WI38 (cell line): ENCODE measurements at regions not wholly inside any gene's neighbourhood (a gene's known extent, or its start where the extent isn't known, plus 50 kb on each side); places are given as distances from the start of the nearest gene placed in this dataset.
"Not testable (repeated sequence)": the region's sequence is repeated elsewhere in the genome, so short reads cannot be mapped to it uniquely, and the experiment has no call there.

Source experiments
- H3K4me3 ChIP-seq: 2 replicates; pipeline ENCODE4 v1.5.1; 2011; ENCODE audit warnings: low read depth, mild to moderate bottlenecking, control low read depth, low read length
- CTCF ChIP-seq: IDR thresholded peaks from 2 replicates; pipeline ENCODE4 v1.5.1; 2012; ENCODE audit warnings: low read depth, mild to moderate bottlenecking, control low read depth, low read length

DNA sequence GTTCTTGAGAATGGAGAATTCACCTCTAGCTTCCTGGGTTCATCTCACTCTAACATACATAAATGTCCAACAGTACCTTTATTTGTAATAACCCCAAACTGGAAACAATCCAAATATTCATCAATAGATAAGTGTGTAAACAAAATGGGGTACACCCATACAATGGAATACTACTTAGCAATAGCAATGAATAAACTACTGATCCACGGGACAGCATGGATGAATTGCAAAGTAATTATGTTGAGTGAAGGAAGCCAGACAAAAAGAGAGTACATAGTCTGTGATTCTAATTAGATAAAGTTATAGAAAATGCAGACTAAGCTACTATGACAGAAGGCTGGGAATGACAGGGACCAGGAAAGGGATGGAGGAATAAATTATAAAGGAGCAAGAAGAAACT is 391.3 kb downstream of the CCSER2 start:
- no peak for TF ChIP-seq CTCF
- no peak overlapping the region for H3K4me3 ChIP-seq

DNA sequence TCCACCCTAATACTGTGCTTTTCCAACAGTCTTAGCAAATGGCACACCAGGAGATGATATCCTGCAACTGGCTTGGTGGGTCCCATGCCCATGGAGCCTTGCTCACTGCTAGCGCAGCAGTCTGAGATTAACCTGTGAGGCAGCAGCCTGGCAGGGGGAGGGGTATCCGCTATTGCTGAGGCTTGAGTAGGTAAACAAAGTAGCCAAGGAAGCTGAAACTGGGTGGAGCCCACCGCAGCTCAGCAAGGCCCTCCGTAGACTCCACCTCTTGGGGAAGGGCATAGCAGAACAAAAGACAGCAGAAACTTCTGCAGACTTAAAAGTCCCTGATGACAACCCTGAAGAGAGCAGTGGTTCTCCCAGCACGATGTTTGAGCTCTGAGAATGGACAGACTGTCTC is 399.0 kb downstream of the CCSER2 start:
- H3K4me3 ChIP-seq = no peak overlapping the region
- no peak for TF ChIP-seq CTCF

DNA sequence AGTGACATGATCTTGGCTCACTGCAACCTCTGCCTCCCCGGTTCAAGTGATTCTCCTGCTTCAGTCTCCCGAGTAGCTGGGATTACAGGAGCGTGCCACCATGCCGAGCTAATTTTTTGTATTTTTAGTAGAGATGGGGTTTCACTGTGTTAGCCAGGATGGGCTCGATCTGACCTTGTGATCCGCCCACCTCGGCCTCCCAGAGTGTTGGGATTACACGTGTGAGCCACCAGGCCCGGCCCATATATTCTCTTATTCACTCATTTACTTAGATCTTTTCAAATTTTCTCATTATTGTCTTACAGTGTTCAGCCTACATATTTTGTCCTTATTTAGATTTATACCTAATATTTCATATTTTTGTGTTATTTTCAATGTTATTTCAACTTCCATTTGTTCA is 410.7 kb downstream of the CCSER2 start:
- H3K4me3 ChIP-seq = not testable (repeated sequence)

- no peak for TF ChIP-seq CTCF
- no peak overlapping the region for H3K4me3 ChIP-seq
Observed at GRCh38 chr10:84739641-84740040, 411.3 kb downstream of the CCSER2 start.

DNA sequence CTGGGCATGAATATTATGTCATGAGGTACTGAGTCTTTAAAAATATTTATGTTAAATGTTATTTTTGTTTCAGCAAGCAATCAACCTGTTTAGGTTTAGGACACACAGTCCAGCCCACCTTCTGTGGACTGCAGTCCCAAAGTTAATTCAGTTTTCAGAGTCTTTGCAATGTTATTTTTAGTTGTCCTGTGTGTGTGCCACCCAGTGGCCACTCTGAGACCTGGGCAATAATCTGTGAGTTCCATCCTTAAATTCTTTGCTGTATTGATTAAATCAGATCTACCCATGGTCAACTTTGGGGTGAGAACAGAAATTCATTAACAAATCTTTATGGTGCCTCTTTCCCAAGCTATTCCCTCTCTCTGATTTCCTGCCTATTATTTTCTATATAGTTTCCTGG is 415.1 kb downstream of the CCSER2 start:
- TF ChIP-seq CTCF = no peak
- no peak overlapping the region for H3K4me3 ChIP-seq

DNA sequence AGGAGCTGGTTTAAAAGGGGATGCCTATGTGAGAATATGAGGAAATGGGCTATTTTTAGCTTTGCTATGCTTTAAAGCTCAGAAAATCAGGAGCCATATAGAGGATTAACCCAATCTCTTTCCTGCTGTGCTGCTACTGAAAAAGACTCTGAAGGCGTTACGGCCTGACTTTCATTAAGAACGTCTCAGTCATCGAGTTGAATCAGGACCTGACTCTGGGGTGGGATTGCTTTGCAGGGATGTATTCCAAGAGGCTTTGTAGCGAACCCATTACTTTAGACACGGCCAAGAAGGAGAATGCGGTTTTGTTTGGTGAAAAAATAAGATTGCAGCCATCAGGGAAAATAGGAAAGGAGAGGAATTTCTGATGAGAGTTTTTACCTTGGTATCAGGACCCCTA is 426.9 kb downstream of the CCSER2 start:
- TF ChIP-seq CTCF = no peak
- H3K4me3 ChIP-seq = no peak overlapping the region

GRCh38 chr10:84756653-84757052 is 428.3 kb downstream of the CCSER2 start:
- not testable (repeated sequence) for H3K4me3 ChIP-seq

DNA sequence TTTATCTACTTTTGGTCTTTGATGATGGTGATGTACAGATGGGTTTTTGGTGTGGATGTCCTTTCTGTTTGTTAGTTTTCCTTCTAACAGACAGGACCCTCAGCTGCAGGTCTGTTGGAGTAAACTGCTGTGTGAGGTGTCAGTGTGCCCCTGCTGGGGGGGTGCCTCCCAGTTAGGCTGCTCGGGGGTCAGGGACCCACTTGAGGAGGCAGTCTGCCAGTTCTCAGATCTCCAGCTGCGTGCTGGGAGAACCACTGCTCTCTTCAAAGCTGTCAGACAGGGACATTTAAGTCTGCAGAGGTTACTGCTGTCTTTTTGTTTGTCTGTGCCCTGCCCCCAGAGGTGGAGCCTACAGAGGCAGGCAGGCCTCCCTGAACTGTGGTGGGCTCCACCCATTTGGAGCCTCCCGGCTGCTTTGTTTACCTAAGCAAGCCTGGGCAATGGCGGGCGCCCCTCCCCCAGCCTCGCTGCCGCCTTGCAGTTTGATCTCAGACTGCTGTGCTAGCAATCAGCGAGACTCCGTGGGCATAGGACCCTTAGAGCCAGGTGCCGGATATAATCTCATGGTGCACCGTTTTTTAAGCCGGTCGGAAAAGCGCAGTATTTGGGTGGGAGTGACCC is 433.7 kb downstream of the CCSER2 start:
- H3K4me3 ChIP-seq = not testable (repeated sequence)

- no peak overlapping the region for H3K4me3 ChIP-seq
- TF ChIP-seq CTCF = no peak
Observed at GRCh38 chr10:84762754-84763394, 434.5 kb downstream of the CCSER2 start.
